Keratinocyte (primary cell): ENCODE measurements at regions not wholly inside any gene's neighbourhood (a gene's known extent, or its start where the extent isn't known, plus 50 kb on each side); places are given as distances from the start of the nearest gene placed in this dataset.

Source experiments
- CTCF ChIP-seq, 3 experiments: IDR thresholded peaks in 1 of 3; conservative IDR thresholded peaks in 1 of 3; optimal IDR thresholded peaks in 1 of 3; 2 replicates in 2 of 3; 3 replicates in 1 of 3; pipeline versions ENCODE3 to v1.5.1; 2011; ENCODE audit warnings: low read length in 3 of 3, mild to moderate bottlenecking in 3 of 3, moderate library complexity in 2 of 3, control low read depth in 1 of 3, inconsistent platforms in 1 of 3; ENCODE audit not compliant: insufficient read depth in 2 of 3; ENCODE audit errors: extremely low read depth in 1 of 3
- EZH2 ChIP-seq: IDR thresholded peaks from one replicate; pipeline ENCODE4 v1.6.1; 2012; ENCODE audit warnings: inconsistent platforms, mild to moderate bottlenecking, low read length, moderate library complexity

DNA sequence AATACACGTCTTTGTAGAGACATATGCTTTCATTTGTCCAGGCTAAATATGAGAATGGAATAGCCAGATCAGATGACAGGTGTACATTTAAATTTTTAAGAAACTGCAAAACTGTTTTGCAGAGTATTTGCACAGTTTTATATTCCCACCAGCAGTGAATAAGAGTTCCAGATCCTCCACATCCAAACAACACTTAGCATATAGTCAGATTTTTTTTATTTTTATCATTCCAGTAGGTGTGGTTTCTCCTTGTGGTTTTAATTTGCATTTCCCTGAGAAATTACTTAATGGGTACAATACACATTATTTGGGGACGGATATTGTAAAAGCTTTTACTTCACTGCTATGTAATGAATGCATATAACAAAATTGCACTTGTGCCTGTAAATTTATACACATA lies 56.7 kb upstream of the IRF2 start:
- TF ChIP-seq CTCF (optimal IDR thresholded peaks at IDR 0.05 in 1 of 3, IDR thresholded peaks at IDR 0.05 in 1 of 3, conservative IDR thresholded peaks at IDR 0.05 in 1 of 3; ENCODE audit: extremely low read depth in 1 of 3, insufficient read depth in 2 of 3, low read length in 3 of 3) (no peak), EZH2 (no peak)
